Cardiac fibroblast (primary cell): ENCODE measurements at regions not wholly inside any gene's neighbourhood (a gene's known extent, or its start where the extent isn't known, plus 50 kb on each side); places are given as distances from the start of the nearest gene placed in this dataset.

Experiments used
- DNase-seq, 2 donors: peaks; one replicate each; pipeline versions ENCODE4 v3.0.0 to v3.0.0-alpha.2; 2010; ENCODE audit warnings: low read depth in 2 of 2
- H3K4me3 ChIP-seq, 2 donors: replicated peaks in 1 of 2; 1 replicate in 1 of 2; 2 replicates in 1 of 2; pipeline ENCODE4 v1.5.1; 2011; ENCODE audit warnings: low read depth in 2 of 2, low read length in 2 of 2, mild to moderate bottlenecking in 2 of 2, moderate library complexity in 1 of 2
- CTCF ChIP-seq: IDR thresholded peaks from one replicate; pipeline ENCODE4 v1.5.1; 2011; ENCODE audit warnings: low read depth, mild to moderate bottlenecking, low read length, inconsistent platforms

GRCh38 chr3:61340931-61341461, 89.7 kb upstream of the FHIT start:
- H3K4me3 ChIP-seq, result no peak overlapping the region
- no peak for TF ChIP-seq CTCF

GRCh38 chr3:61343543-61343942, 92.3 kb upstream of the FHIT start:
- no peak overlapping the region for H3K4me3 ChIP-seq
- DNase-seq, result no peak
- no peak for TF ChIP-seq CTCF

More at GRCh38 chr3:61340931-61341461, 89.7 kb upstream of the FHIT start:
- DNase-seq, result no peak

GRCh38 chr3:61345020-61345419, 93.8 kb upstream of the FHIT start:
- no peak for DNase-seq
- no peak for TF ChIP-seq CTCF
- no peak overlapping the region for H3K4me3 ChIP-seq

GRCh38 chr3:61347981-61348380, 96.7 kb upstream of the FHIT start:
- DNase-seq, result no peak
- no peak for TF ChIP-seq CTCF
- no peak overlapping the region for H3K4me3 ChIP-seq

GRCh38 chr3:61349717-61350116, 98.5 kb upstream of the FHIT start:
- no peak for DNase-seq
- H3K4me3 ChIP-seq, result no peak overlapping the region
- no peak for TF ChIP-seq CTCF

- no peak overlapping the region for H3K4me3 ChIP-seq
- TF ChIP-seq CTCF, result no peak
- no peak for DNase-seq
These were observed 99.6 kb upstream of the FHIT start for GRCh38 chr3:61350782-61351309.

GRCh38 chr3:61352306-61352705, 101.1 kb upstream of the FHIT start:
- TF ChIP-seq CTCF, result no peak

More at GRCh38 chr3:61352306-61352705, 101.1 kb upstream of the FHIT start:
- no peak for DNase-seq
- H3K4me3 ChIP-seq, result no peak overlapping the region
